ENCODE measurements at regions not wholly inside any gene's neighbourhood (a gene's known extent, or its start where the extent isn't known, plus 50 kb on each side); places are given as distances from the start of the nearest gene placed in this dataset.

DNA sequence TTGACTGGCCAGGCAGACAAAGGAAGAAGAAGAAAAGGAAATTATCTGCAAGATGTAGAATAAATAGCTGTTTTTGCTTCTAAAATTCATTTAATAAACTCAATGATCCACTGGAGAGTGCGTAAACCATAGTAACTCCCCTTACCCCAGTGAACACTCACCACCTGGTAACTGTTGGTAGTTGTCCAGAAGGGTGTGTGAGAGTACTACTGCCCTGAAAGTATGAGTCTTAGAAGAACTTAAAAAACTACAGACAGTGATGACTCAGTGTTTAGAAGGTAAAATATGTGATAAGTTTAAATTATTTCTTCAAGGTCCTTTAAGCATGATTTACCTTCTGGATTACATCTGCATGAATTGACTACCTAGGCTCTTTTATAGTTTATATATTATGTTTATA is 53.0 kb upstream of the SEMA3A start:
- H3K27ac ChIP-seq, result no peak overlapping the region
- no peaks in the 10 kb centered on the region for H3K4me1 ChIP-seq
- H3K4me3 ChIP-seq, result no peak overlapping the region
- no peaks in the 10 kb centered on the region for H3K36me3 ChIP-seq
- H3K9me3 ChIP-seq, result no peaks in the 10 kb centered on the region
- no peak for DNase-seq (ENCODE audit: low spot score)
- TF ChIP-seq, protein P1, sequence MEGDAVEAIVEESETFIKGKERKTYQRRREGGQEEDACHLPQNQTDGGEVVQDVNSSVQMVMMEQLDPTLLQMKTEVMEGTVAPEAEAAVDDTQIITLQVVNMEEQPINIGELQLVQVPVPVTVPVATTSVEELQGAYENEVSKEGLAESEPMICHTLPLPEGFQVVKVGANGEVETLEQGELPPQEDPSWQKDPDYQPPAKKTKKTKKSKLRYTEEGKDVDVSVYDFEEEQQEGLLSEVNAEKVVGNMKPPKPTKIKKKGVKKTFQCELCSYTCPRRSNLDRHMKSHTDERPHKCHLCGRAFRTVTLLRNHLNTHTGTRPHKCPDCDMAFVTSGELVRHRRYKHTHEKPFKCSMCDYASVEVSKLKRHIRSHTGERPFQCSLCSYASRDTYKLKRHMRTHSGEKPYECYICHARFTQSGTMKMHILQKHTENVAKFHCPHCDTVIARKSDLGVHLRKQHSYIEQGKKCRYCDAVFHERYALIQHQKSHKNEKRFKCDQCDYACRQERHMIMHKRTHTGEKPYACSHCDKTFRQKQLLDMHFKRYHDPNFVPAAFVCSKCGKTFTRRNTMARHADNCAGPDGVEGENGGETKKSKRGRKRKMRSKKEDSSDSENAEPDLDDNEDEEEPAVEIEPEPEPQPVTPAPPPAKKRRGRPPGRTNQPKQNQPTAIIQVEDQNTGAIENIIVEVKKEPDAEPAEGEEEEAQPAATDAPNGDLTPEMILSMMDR (IDR thresholded peaks at IDR 0.05), result no peak
- H3K27me3 ChIP-seq, result no peaks in the 10 kb centered on the region

DNA sequence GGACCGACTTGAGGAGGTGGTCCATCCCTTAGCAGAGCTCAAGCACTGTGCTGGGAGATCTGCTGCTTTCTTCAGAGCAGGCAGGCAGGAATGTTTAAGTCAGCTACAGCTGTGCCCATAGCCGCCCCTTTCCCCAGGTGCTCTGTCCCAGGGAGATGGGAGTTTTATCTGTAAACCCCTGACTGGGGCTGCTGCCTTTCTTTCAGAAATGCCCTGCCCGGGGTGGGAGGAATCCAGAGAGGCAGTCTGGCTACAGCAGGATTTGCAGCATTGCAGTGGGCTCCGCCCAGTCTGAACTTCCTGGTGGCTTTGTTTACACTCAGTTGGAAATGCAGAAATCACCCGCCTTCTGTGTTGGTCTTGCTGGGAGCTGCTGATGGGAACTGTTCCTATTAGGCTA is 51.2 kb upstream of the SEMA3A start:
- Histone ChIP-seq H3K36me3 (no peaks in the 10 kb centered on the region), H3K4me3 (no peak overlapping the region), H3K4me1 (no peaks in the 10 kb centered on the region), H3K9me3 (no peaks in the 10 kb centered on the region), H3K27me3 (no peaks in the 10 kb centered on the region), H3K27ac (no peak overlapping the region)
- no peak for DNase-seq (ENCODE audit: low spot score)
- TF ChIP-seq, protein P1 (IDR thresholded peaks at IDR 0.05), result no peak

Data from right atrium auricular region (tissue), 2 donors.